GM18870 (cell line): ENCODE measurements at regions not wholly inside any gene's neighbourhood (a gene's known extent, or its start where the extent isn't known, plus 50 kb on each side); places are given as distances from the start of the nearest gene placed in this dataset.
"Not testable (repeated sequence)": the region's sequence is repeated elsewhere in the genome, so short reads cannot be mapped to it uniquely, and the experiment has no call there.

Experiments
- ATAC-seq: cut with Tn5 transposase; IDR thresholded peaks from one replicate; pipeline ENCODE4 v1.9.1; 2021; ENCODE audit warnings: moderate library complexity; ENCODE audit not compliant: unreplicated experiment

DNA sequence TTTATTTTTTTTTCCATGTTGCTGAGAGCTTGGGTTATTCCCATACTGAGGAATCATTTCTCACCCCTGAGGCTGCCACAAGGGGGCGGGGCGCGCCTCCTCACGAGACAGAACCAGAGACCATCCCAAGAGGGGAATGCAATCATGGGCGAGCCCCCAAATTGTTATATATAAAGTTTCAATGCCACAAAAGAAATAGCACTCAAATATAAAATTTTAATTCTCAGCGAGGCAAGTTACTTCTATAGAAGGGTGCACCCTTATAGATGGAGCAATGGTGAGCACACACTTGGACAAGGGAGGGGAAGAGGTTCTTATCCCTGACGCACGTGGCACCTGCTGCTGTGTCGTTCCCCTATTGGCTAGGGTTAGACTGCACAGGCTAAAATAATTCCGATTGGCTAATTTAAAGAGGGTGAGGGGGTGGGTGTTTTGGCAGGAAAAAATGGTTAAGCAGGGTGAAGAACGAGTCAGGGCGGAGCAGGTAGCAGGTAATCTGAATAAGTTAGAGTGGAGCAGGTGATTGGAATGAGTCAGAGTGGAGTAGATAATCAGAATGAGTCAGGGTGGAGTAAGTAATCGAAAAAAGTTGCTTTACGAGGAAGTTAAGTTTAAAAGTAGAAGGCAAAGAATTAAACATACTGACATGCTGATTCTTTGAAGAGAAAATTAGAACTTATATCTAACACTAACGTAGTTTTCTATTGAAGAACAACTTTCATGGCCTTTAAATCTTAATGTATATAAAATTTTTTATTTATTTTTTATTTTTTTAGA lies 177.5 kb downstream of the MTCL1 start:
- no peak for ATAC-seq

DNA sequence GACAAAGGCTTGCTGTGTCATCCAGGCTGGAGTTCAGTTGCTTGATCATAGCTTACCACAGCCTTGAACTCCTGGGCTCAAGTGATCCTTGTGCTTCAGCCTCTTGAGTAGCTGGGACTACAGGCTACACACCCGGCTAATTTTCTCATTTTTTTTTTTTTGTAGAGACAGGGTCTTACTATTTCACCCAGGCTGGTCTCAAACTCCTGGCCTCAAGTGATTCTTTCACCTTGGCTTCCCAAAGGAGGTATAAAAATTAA lies 178.0 kb downstream of the MTCL1 start:
- no peak for ATAC-seq

DNA sequence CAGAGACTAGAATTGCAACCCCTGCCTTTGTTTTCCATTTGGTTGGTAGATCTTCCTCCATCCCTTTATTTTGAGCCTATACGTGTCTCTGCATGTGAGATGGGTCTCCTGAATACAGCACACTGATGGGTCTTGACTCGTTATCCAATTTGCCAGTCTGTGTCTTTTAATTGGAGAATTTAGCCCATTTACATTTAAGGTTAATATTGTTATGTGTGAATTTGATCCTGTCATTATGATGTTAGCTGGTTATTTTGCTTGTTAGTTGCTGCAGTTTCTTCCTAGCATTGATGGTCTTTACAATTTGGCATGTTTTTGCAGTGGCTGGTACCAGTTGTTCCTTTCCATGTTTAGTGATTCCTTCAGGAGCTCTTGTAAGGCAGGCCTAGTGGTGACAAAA lies 182.5 kb downstream of the MTCL1 start:
- ATAC-seq: not testable (repeated sequence)

- ATAC-seq: no peak
These were observed 184.1 kb downstream of the MTCL1 start for GRCh38 chr18:8889489-8889888.

DNA sequence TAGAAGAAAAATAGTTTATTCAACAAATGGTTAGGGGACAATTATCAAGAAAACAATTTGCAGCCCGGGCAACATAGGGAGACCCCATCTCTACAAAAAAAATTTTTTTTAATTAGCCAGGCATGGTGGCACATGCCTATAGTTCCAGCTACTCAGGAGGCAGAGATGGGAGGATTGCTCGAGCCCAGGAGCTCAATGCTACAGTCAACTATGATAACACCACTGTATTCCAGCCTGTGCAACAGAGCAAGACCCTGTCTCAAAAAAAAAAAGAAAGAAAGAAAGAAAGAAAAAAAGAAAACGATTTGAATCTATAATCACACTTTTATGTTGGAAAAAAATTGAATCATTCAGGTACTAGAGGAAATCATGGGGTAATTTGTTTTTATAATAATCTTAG lies 185.1 kb downstream of the MTCL1 start:
- ATAC-seq: not testable (repeated sequence)

GRCh38 chr18:8890957-8891464 lies 185.7 kb downstream of the MTCL1 start:
- no peak for ATAC-seq

GRCh38 chr18:8893221-8893620 lies 187.9 kb downstream of the MTCL1 start:
- ATAC-seq: no peak

- ATAC-seq: no peak
These were observed 188.4 kb downstream of the MTCL1 start for GRCh38 chr18:8893628-8894231.

DNA sequence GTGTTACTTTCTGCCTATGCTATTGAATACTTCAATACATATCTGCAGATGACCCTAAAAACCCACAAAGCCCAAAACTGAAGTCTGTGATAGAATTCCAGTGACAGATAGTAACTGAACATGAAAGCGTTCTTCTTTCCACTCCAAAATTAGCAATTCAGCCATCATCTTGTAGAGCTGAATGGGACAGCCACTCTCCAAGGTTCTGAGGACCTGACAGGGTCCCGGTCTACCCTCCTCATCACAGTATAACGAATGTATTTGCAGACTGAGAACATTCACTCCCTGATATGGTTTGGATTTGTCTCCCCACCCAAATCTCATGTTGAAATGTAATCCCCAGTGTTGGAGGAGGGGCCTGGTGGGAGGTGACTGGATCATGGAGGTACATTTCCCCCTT lies 189.5 kb downstream of the MTCL1 start:
- ATAC-seq: no peak

GRCh38 chr18:8895341-8895740 lies 190.0 kb downstream of the MTCL1 start:
- no peak for ATAC-seq

- ATAC-seq: no peak
These were observed 190.7 kb downstream of the MTCL1 start for GRCh38 chr18:8895987-8896619.

GRCh38 chr18:8899000-8899399 lies 193.6 kb downstream of the MTCL1 start:
- no peak for ATAC-seq

GRCh38 chr18:8900552-8900951 lies 195.2 kb downstream of the MTCL1 start:
- no peak for ATAC-seq

- ATAC-seq: no peak
These were observed 195.7 kb downstream of the MTCL1 start for GRCh38 chr18:8901019-8901418.

DNA sequence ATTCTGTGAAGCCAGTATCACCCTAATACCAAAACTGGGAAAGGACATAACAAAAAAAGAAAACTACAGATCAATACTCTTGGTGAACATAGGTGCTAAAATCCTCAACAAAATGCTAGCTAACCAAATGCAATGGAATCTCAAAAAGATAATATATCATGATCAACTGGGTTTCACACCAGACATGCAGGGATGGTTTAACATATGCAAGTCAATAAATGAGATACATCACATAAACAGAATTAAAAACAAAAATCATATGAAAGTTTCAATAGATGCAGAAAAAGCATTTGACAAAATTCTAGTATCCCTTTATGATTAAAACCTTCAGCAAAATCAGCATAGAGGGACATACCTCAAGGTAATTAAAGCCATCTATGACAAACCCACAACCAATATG lies 198.2 kb upstream of the NDUFV2 start:
- no peak for ATAC-seq

DNA sequence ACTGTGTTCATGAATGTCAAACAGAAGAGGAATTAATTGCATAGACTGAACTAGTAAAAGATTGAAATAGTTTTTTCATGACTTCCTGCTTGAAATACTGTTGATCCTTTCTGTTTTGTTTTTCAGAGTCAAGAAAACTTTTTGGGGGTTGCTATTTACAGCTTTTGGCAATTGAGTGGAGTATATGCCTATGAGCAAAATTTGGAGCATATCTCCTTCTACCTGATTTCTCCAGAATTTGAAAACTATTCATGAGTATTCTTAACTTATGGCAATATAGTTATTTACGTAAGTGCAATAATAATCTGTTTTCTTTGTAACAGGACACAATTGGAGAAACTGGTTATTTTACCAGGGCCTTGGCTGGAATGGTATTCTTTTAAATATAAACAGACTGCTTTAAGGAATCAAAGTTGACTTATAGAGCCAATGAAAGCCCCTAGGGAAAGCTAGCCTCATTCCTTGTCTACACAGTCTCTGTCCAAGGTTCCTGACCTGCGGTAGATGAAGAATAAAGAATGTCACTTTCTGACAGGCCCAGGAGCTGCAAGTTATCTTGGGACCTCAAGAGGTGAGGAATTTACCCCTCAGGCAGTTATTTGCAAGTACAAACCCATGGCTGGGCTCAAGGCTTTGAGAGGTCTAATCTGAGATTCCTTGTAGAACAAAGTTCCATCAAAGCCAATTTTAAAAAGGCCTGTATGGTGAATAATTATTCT lies 193.5 kb upstream of the NDUFV2 start:
- ATAC-seq: no peak

- ATAC-seq: no peak
These were observed 192.2 kb upstream of the NDUFV2 start for GRCh38 chr18:8910186-8910822.

GRCh38 chr18:8910843-8911242 lies 191.7 kb upstream of the NDUFV2 start:
- no peak for ATAC-seq

DNA sequence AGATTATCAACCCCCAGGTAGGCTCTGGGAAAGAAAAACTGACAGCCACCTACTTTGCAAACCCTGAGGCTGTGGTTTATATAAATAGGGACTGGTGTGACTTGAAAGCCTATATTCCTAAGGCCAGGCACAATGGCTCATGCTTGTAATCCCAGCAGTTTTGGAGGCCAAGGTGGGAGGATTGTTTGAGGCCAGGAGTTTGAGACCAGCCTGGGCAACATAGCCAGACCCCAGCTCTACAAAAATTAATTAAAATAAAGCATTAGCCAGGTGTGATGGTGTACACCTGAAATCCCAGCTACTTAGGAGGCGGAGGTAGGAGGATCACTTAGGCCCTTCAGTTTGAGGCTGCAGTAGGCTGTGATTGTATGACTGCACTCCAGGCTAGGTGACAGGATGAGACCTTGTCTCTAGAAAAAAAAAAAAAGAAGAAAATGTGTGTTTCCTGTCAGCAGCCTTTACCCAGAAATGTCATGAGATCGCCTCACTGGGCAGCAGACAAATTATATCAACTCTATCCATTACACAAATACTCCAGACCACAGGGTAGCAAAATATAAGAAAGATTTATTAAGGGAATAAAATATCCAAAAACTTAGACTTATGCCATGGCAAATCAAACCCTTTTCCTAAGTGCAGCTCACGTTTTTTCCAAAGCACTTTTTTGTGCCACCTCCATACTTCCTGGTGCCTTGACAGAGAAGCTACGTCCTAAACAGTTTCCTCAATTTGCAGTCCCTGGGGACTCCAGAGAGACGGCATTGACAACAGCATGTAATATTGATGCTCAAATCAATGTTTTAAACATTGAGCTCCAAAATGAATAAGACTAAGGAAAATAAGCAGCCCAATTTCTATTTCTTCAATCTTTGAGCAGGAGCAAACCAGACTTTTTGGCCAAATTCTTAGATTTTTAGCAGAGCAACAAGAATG lies 190.8 kb upstream of the NDUFV2 start:
- no peak for ATAC-seq
